Smooth muscle cell (in vitro differentiated cells): ENCODE measurements at regions not wholly inside any gene's neighbourhood (a gene's known extent, or its start where the extent isn't known, plus 50 kb on each side); places are given as distances from the start of the nearest gene placed in this dataset.

ENCODE experiments used
- DNase-seq: peaks from one replicate; lab custom pipeline; 2025; ENCODE audit not compliant: unreplicated experiment; lab: John Stamatoyannopoulos, UW
- H2AFZ ChIP-seq: fragments of 200-600 bp; sonication (generic); 2 replicates; pipeline ENCODE4 v1.6.0; 2016; ENCODE audit warnings: antibody characterized with exemption, low read depth, mild to moderate bottlenecking
- H3F3A ChIP-seq: fragments of 200-600 bp; sonication (generic); 2 replicates; pipeline ENCODE4 v1.6.0; 2017; ENCODE audit warnings: antibody characterized with exemption, low read depth
- H3K27ac ChIP-seq: fragments of 200-600 bp; sonication (generic); 2 replicates; pipeline ENCODE4 v1.5.1; 2016; ENCODE audit warnings: low read depth, mild to moderate bottlenecking
- H3K27me3 ChIP-seq: fragments of 200-600 bp; sonication (generic); 2 replicates; pipeline ENCODE4 v1.6.1; 2016; ENCODE audit warnings: low read depth, mild to moderate bottlenecking
- H3K36me3 ChIP-seq: fragments of 200-600 bp; sonication (generic); 2 replicates; pipeline ENCODE4 v1.5.1; 2016; ENCODE audit warnings: low read depth
- H3K4me1 ChIP-seq: fragments of 200-600 bp; sonication (generic); 2 replicates; pipeline ENCODE4 v1.5.1; 2016; ENCODE audit warnings: low read depth
- H3K4me2 ChIP-seq: fragments of 200-600 bp; sonication (generic); 2 replicates; pipeline ENCODE4 v1.6.0; 2016; ENCODE audit warnings: mild to moderate bottlenecking
- H3K4me3 ChIP-seq: fragments of 200-600 bp; sonication (generic); 2 replicates; pipeline ENCODE4 v1.5.1; 2016; ENCODE audit warnings: mild to moderate bottlenecking
- H3K79me2 ChIP-seq: fragments of 200-600 bp; sonication (generic); 2 replicates; pipeline ENCODE4 v1.6.0; 2016; ENCODE audit warnings: low read depth, mild to moderate bottlenecking
- H3K9ac ChIP-seq: fragments of 200-600 bp; sonication (generic); 2 replicates; pipeline ENCODE4 v1.6.0; 2016; ENCODE audit warnings: low read depth
- H3K9me3 ChIP-seq: fragments of 200-600 bp; sonication (generic); replicated peaks from 2 replicates; pipeline ENCODE4 v1.5.1; 2016; ENCODE audit warnings: low read depth
- H4K20me1 ChIP-seq: fragments of 200-600 bp; sonication (generic); 2 replicates; pipeline ENCODE4 v1.6.0; 2016; ENCODE audit warnings: low read depth
- CTCF ChIP-seq: fragments of 200-600 bp; sonication (generic); IDR thresholded peaks from 2 replicates; pipeline ENCODE4 v1.5.1; 2017; ENCODE audit warnings: borderline replicate concordance, mild to moderate bottlenecking, antibody characterized with exemption; ENCODE audit not compliant: insufficient read depth, poor library complexity, severe bottlenecking
- WGBS: methylation state at CpG from one replicate; pipeline ENCODE4 v1.1.7; 2016; ENCODE audit warnings: low lambda C conversion rate; 5-methylcytosine and 5-hydroxymethylcytosine counted together

- Histone ChIP-seq H3K9ac (no peak overlapping the region), H3K79me2 (no peaks in the 10 kb centered on the region), H3F3A (no peaks in the 10 kb centered on the region), H3K9me3 (no peaks in the 10 kb centered on the region), H2AFZ (no peak overlapping the region), H3K27ac (no peak overlapping the region), H3K4me2 (no peak overlapping the region), H3K36me3 (no peaks in the 10 kb centered on the region), H4K20me1 (no peaks in the 10 kb centered on the region), H3K27me3 (no peaks in the 10 kb centered on the region), H3K4me1 (no peaks in the 10 kb centered on the region), H3K4me3 (no peak overlapping the region)
- DNase-seq: no peak
- no peak for TF ChIP-seq CTCF
- 88% methylated on average over 2 of the region's 2 CpGs for WGBS
Measured at GRCh38 chr10:109624939-109625338, 298.4 kb downstream of the XPNPEP1 start.

GRCh38 chr10:109622566-109622965, 300.7 kb downstream of the XPNPEP1 start:
- H3K36me3 ChIP-seq: no peaks in the 10 kb centered on the region
- no peaks in the 10 kb centered on the region for H3K79me2 ChIP-seq
- no peak for DNase-seq
- H2AFZ ChIP-seq: no peak overlapping the region
- no peak for TF ChIP-seq CTCF
- 81% methylated on average over 3 of the region's 3 CpGs for WGBS
- no peaks in the 10 kb centered on the region for H3K9me3 ChIP-seq
- no peaks in the 10 kb centered on the region for H3F3A ChIP-seq
- H4K20me1 ChIP-seq: no peaks in the 10 kb centered on the region
- H3K4me2 ChIP-seq: no peak overlapping the region
- H3K9ac ChIP-seq: no peak overlapping the region
- H3K27me3 ChIP-seq: no peaks in the 10 kb centered on the region
- no peak overlapping the region for H3K4me3 ChIP-seq
- no peak overlapping the region for H3K27ac ChIP-seq
- H3K4me1 ChIP-seq: no peaks in the 10 kb centered on the region

- Histone ChIP-seq H3K9ac (no peak overlapping the region), H3K9me3 (no peaks in the 10 kb centered on the region), H3K4me1 (no peaks in the 10 kb centered on the region), H3K27me3 (no peaks in the 10 kb centered on the region), H3K27ac (no peak overlapping the region), H3F3A (no peaks in the 10 kb centered on the region), H3K36me3 (no peaks in the 10 kb centered on the region), H3K4me2 (no peak overlapping the region), H3K79me2 (no peaks in the 10 kb centered on the region), H4K20me1 (no peaks in the 10 kb centered on the region), H2AFZ (no peak overlapping the region), H3K4me3 (no peak overlapping the region)
- no peak for TF ChIP-seq CTCF
- WGBS: 58% methylated on average over 3 of the region's 3 CpGs
- no peak for DNase-seq
Measured at GRCh38 chr10:109620396-109620795, 302.9 kb downstream of the XPNPEP1 start.

GRCh38 chr10:109619914-109620313, 303.4 kb downstream of the XPNPEP1 start:
- DNase-seq: no peak
- no peaks in the 10 kb centered on the region for H3K79me2 ChIP-seq
- no peak for TF ChIP-seq CTCF
- 88% methylated on average over 1 of the region's 1 CpG for WGBS
- no peak overlapping the region for H3K4me2 ChIP-seq
- no peaks in the 10 kb centered on the region for H3K36me3 ChIP-seq
- H4K20me1 ChIP-seq: no peaks in the 10 kb centered on the region
- H3F3A ChIP-seq: no peaks in the 10 kb centered on the region
- no peak overlapping the region for H3K4me3 ChIP-seq
- H3K4me1 ChIP-seq: no peaks in the 10 kb centered on the region
- no peak overlapping the region for H3K9ac ChIP-seq
- H3K27ac ChIP-seq: no peak overlapping the region
- no peaks in the 10 kb centered on the region for H3K27me3 ChIP-seq
- no peaks in the 10 kb centered on the region for H3K9me3 ChIP-seq
- H2AFZ ChIP-seq: no peak overlapping the region
